ENCODE measurements at regions not wholly inside any gene's neighbourhood (a gene's known extent, or its start where the extent isn't known, plus 50 kb on each side); places are given as distances from the start of the nearest gene placed in this dataset.
"Not testable (repeated sequence)": the region's sequence is repeated elsewhere in the genome, so short reads cannot be mapped to it uniquely, and the experiment has no call there.

GRCh38 chr6:167208819-167209576, 51.2 kb upstream of the GPR31 start:
- DNase-seq: no peak

- no peak for DNase-seq
Observed at GRCh38 chr6:167209577-167209975, 51.8 kb upstream of the GPR31 start.

- no peak for DNase-seq
Observed at GRCh38 chr6:167210375-167211294, 52.9 kb upstream of the GPR31 start.

GRCh38 chr6:167211295-167211648, 53.5 kb upstream of the GPR31 start:
- DNase-seq: no peak

DNA sequence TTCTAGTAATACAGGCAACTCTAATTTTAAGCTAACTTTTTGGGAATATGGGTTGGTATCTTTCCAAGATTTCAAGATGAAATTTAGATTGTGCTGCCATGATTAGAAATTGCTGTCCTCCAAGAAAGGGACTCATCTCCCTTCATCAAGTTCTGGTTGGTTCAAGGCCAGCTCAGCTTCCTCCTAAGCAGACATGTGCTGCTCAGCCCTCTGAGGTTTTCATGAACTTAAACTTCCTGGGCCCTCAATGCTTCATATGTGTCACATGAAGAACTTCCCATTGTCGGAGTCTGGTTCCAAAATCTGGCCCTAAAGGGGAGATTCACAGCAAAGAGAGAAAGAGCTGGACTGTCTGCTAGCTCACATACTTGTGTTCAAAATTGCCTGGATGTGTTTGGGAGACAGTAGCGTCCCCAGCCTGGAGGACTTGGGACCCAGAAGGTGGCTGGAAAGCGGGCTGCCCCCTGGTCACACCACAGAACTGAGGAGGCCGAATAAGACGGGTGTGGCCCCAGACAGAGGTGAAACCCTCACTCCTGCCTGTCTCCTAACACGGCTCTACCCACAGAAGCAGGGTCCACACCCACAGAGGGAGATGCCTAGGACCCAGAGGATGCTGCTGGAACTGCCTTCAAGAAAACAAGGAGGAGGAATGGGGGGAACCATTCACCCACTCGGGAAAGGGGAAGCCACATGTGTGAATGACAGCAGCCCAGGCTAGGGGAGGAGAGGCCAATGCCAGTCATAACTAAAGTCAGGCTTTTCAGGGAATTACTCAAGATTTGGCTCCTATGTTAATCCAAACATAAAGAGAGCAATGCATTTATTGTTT, 54.3 kb upstream of the GPR31 start:
- DNase-seq: no peak

DNA sequence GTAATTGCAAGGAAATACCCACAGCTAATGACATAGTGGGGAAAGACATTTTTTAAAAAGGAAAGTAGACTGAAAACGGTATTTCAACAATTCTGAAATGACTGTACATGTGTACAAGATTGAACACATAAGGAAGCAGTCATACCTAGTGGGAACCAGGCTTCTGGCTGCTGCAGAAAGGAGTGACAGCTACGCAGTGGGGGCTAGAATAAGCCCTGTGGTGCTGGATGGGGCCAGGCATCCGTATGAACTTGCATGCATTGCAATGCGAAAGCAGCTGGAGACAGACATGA, 54.9 kb upstream of the GPR31 start:
- no peak for DNase-seq

DNA sequence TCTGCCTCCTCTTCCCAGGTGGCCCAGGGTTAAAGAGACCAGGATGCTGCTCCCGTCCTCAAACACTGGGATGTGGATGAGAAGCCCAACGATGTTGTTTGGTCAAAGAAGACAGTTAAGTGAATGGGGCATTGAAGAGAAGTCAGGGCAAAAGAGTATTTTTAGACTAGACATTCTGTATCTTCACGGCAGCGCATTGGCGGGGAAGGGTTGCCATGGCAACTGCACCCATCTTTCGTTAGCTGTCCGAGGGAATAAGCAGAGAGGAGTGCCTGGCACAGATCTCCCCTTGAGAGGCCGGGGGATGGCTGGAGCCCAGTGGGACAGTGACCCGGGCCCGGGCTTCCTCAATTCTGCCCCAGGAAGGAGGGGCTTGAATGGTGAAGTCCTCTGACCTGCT, 56.4 kb upstream of the GPR31 start:
- no peak for DNase-seq

GRCh38 chr6:167215429-167216250, 57.9 kb upstream of the GPR31 start:
- DNase-seq: not testable (repeated sequence)

DNA sequence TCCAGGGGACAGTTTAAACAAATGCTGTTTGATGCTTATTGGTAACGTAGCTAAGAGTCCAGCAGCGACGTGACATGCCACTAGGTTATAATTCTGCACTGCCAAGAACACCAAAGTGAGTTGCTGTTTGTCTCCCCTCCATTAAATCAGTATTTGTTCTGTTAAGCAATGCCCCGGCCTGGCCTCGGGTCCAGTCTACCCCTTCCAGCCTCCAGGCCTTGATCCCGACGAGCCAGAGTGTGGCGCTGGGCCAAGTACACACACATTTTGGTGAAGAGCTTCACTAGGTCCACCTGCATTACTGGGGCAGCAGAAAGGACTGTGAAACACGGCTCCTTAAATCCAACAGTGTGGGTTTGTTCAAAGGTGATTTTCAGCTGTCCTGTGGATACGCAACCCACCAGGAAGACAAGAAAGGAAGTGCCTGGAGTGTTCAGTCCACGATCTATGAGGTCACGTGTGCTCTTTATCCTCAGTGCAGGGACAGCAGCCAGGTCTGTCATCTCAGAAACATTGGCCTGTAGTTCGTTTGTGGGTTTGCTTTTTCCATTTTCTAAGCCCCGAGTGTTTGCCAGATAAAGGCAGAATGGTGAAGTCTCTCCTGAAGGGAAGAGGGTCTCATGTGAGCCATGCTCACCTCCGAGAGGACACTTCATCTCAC, 58.7 kb upstream of the GPR31 start:
- DNase-seq: not testable (repeated sequence)

- DNase-seq: not testable (repeated sequence)
Observed at GRCh38 chr6:167217073-167217472, 59.3 kb upstream of the GPR31 start.

- peak in 1 of 2 experiments; percentile 8 for DNase-seq
Observed at GRCh38 chr6:167217951-167218759, 60.4 kb upstream of the GPR31 start.

DNA sequence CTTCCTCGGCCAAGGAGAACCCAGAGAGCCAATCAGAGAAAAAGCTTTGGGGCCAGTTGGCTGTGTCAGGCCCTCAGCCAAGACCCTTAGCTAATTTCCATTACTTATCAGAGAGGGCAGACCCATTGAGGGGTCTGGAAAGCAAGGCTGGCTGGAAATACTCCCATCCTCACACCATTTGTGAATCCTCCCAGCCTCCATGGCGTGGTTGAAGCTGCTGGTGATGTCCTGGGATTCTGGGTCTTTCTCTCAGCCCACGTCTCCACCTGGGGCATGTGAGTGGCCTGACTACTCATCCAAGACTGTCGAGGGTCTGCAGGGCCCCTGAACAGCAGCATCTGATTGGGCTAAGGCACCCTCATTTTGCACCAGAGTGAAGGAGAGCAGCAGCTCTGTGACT, 61.3 kb upstream of the GPR31 start:
- DNase-seq: not testable (repeated sequence)

- no peak for DNase-seq
Observed at GRCh38 chr6:167219967-167220512, 62.3 kb upstream of the GPR31 start.

DNA sequence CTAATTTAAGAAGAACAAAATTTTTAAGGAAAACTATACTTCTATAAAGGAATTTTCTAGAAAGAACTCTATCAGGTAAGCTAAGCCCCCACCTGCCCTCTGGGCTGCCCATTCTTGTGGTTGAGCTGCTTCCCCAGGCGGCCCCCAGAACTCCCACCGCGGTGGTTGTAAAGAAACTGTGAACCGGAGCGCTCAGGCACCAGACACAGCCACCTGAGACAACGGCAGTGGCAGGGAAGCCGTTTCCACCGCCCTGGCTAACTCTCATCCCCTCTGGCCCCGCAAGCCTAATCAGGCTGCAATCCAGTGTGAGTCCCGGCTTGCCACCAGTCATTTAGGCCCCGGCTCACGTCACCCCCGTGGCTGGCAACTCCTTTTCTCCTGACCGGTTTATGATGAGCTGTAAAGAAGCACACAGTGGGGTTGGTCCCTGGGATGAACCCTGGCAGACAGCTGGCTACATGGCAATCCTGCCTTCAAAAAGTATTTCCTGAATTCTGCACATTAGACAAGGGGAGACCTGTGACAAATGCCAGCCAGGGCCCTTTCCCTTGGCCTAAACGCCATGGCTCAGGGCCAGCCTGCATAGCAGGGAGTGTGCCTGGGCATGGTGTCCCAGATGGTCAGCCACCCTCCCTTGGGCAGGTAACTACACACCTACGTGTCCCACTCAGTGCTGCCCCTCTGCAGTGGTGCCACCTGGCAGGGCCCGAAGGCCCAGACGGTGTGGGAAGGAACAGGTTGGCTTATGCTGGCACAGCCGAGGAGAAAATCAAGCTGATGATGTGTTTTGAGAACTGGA, 63.8 kb upstream of the GPR31 start:
- DNase-seq: no peak

DNA sequence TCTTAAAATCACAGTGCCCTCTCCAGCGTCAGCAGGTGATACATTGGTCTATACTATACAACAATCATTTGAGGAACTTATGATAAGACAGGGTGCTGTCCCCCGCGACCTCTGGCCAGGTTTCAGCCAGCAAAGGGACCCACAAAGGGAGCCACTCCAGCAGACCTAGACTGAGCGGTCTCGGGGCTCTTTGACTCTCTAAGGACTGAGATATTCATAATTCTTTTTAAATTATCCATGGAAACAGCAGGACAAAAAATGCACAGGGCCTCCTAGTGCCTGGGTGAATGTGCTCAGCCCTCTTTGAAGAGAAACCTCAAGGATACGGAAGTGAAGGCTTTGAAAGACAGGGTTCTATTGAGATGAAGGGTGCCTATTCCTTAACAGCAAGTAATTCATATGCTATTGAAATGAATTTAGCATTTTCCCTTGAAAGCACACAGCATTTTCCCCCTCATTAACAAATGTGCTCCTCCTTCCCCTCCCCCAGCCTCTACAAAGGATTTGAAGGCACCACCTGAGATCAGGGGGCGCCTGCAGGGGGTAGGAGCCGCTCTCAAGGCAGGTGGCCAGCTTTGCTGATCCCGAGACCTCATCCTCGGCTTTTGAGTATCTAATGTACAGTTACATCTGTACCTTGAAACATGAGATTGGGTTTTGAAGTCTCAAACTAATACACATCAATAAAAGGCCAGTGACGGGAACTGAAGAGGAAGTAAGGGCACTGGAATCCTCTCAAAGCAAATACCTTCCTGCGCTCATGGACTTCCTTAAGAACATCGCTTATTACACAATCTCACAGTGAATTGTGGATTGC, 65.3 kb upstream of the UNC93A start:
- DNase-seq: not testable (repeated sequence)

DNA sequence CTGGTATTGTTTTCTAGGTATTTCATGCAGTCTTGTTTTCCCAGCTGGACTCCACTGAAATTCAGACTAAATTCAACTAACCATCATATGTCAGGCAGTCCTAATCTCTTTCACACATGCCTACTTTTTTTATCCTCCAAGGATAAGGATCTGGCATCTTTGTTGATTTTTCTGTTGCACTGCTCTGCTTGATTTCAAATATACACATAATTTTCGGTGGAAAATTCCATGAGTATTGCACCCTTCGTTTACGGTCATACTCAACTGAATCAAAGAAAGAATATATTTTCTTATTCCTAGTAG, 64.8 kb upstream of the UNC93A start:
- no peak for DNase-seq

- no peak for DNase-seq
Observed at GRCh38 chr6:167226791-167227190, 64.3 kb upstream of the UNC93A start.

GRCh38 chr6:167227984-167228383, 63.1 kb upstream of the UNC93A start:
- no peak for DNase-seq

DNA sequence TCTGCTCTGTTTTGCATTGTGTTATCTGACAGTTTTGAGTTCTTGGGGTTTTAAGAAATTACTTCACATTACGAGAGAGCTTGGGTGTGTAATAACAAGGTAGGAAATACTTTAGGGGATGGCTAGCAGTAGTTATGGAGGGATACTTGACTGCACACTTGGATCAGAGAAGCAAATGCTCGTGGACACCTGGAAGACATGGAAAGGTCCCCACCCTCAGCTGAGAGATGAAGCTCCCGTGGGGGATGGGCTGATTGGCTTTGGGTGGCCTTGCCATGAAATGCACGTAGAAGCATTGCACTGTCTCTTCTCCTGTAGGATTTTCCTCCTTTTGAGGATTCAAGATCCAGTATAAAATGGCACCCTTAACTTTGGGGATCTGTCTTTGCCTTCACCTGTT, 61.5 kb upstream of the UNC93A start:
- no peak for DNase-seq

Data from stimulated activated CD4-positive, alpha-beta T cell treated with anti-CD3 and anti-CD28 coated beads, Interleukin-4, amount 100 ng/mL, for 4 hours (primary cell).